Loucy (cell line): ENCODE measurements at regions not wholly inside any gene's neighbourhood (a gene's known extent, or its start where the extent isn't known, plus 50 kb on each side); places are given as distances from the start of the nearest gene placed in this dataset.

ENCODE experiments used
- CTCF ChIP-seq: fragments of 200-600 bp; sonication (generic); conservative IDR thresholded peaks from 2 replicates; pipeline ENCODE4 v1.5.1; 2014; ENCODE audit warnings: mild to moderate bottlenecking, antibody characterized with exemption, low read length
- EZH2phosphoT487 ChIP-seq: fragments of 200-600 bp; IDR thresholded peaks from 2 replicates; pipeline ENCODE4 v1.6.1; 2018; ENCODE audit warnings: antibody characterized with exemption, mild to moderate bottlenecking, moderate library complexity, borderline replicate concordance

- TF ChIP-seq CTCF: no peak
- TF ChIP-seq EZH2phosphoT487: no peak
These were observed 272.5 kb downstream of the C12orf50 start for GRCh38 chr12:87756721-87757120.
